HG03108 (cell line): ENCODE measurements at regions not wholly inside any gene's neighbourhood (a gene's known extent, or its start where the extent isn't known, plus 50 kb on each side); places are given as distances from the start of the nearest gene placed in this dataset.

Experiments
- ATAC-seq: cut with Tn5 transposase; IDR thresholded peaks from one replicate; pipeline ENCODE4 v1.9.1; 2021; ENCODE audit warnings: moderate library complexity; ENCODE audit not compliant: unreplicated experiment

DNA sequence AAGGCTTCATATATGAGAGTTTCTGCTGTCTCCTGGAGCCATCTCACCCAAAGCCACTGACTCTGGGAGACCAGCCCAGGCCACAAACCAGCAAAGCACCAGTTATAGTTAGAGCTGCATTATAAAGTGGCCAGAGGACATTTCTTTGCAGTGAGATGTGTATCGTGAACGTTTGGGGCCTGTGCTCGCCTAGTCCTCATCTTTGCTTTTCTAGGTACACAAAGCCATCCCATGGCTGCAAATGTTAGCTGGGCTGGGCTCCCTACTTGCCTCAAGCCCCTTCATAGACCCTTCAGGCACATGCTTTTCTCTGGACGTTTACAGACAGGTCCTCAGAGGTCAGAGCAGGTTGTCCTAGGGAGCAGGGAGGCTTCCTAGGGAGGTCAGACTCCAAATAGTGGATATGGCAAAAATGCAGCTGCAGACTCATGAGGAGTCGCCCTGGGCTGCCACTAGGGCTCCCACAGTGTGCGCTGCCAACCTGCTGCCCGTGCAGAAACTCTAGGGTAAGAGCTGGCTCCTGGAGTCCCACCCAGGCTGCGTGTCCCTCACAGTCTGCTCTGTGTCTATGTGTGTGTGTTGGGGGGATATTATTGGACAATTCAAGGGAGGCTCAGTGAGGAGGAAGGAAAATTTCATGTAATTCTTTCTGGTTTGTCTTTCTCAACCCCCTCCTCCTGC is 141.0 kb downstream of the RPIA start:
- no peak for ATAC-seq

- no peak for ATAC-seq
These were observed 141.5 kb downstream of the RPIA start for GRCh38 chr2:88832992-88833389.

DNA sequence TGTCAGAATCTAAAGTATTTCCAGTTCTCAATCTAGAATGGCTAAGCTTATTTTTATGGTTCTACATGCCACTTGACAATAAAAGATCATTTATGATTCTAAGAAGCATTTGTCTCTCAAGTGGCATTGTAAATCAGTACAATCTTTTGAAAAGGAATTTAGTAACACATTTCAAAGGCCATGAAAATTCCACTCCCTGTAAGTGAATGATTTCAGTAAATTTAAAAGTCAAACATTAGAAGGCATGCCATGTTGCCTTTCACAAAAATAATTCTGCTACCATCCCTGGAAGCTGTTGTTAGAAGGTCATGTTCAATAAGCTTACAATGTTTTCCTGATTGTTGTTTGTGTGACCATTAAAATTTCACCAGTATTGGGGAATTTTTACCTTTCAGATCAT is 142.9 kb downstream of the RPIA start:
- ATAC-seq = no peak

DNA sequence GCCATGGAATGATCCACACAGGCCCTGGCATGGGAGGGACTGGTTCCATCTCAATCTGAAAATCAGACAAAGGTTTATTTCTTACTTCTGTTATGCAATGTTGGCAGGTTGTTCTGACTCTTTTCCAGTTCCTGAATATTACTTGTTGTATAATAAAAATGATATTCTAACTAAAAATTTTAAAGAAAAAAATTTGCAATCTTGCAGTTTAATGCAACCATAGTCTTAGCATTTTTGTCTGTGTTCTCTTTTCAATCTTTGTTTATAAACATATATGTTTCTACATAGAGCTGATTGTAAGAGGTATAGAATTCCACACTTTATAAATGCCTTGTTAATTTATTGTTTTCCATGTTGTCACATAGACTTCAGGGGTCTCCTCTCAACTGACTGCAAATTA is 143.4 kb downstream of the RPIA start:
- no peak for ATAC-seq

DNA sequence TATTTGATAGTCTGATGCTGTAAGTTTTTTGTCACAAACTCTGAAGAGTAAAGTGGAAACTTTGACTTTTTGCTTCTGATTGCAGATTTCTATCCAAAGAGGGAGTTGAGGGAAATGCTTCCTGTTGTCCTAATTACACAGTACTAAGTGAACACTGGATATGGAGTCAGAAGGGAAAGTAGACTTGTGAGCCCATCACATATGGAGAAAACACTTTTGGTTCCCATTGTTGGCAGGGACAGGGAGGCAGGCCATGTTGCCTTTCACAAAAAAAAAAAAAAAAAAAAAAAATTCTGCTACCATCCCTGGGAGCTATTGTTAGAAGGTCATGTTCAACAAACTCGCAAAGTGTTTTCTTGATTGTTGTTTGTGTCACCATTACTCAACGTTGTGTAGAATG is 144.3 kb downstream of the RPIA start:
- no peak for ATAC-seq

DNA sequence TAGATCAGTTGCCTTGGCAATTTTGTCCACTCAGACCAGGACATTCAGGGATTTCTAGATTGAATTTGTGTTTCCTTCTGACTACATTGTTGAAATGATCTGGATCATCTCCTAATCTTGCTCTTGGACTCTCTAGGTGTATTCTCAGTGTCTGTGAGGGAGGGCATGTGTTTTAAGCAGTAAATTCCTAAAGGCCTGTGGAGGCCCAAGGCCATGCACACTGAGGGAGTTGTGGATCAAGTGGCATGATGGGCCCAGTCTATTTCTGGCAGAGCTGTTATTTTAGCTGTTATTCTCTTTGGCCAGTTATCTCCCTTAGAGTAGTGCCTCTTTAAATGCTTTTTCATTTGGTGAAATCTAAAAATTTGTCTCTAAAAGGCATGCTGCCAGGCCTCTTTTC is 144.9 kb downstream of the RPIA start:
- no peak for ATAC-seq

- ATAC-seq = no peak
These were observed 146.2 kb downstream of the RPIA start for GRCh38 chr2:88837511-88838160.

GRCh38 chr2:88838165-88838635 is 146.7 kb downstream of the RPIA start:
- peak; percentile 82 for ATAC-seq

DNA sequence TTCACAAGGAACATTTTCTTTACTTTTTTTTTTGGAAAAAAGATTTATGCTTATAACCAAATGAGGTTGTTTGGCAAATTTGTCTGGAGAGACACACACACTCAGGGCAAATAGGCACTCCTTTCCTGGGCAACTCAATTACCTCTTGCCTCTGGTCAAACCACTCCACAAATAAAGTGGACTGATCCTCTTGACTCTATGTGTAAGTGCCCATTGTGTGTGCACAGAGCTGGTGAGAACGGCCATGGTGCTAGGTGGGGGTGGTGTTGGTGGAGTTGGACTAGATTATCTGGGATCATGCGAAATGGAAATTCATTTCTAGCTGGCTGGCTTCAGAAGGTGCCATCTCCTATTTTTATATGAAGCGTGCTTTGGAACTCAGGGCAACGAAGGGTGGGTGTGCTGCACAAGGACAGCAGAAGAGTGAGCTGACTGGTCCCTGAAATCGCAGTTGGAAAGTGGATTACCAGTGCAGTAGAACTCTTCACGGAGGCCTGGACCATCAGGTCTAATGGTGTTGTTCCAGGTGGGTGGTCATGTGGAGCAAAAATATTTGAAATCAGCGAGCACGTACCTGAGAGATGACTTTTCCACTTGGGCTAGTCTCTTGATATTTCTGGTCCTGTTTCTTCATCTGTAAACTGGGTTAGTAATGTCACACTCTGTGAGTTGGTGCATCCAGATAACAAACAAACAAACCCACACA is 149.9 kb downstream of the RPIA start:
- ATAC-seq = no peak

DNA sequence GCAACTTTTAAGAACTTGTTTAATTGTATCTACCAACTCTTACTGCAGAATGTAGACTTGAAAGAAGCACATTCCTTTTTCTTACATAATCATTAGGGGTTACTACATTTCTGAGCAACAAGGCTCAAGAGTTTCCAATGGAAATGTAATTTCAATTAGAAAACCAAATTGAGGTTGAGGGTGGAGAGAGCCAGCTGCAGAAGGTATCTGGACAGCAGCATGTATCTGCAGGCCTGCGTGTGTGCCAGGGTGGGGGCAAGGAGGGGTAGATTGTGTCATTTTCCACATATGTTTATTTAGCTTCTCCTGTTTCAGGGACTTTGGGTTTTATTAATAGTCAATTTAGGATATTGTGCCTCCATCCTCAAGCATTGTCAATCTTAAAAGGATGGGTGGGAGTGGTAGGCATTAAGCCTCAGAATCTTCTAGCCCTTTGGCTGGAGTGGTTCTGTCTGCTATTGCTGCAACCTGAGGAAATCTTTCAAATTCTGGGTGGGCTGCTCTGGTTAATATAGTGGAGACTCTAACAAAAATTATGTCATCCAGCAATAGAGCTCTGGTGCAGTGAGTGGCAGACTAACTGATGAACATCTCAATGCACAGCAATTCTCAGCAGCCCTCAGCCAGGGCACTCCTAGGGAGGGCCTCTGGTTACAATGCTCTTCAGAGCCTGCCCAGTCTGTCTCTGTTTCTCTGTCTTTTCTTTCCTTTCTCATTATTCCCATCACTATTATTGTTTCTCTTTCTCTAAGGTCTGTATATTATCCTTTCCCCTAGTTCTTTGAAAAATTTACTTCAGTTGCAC is 151.4 kb downstream of the RPIA start:
- ATAC-seq = no peak

DNA sequence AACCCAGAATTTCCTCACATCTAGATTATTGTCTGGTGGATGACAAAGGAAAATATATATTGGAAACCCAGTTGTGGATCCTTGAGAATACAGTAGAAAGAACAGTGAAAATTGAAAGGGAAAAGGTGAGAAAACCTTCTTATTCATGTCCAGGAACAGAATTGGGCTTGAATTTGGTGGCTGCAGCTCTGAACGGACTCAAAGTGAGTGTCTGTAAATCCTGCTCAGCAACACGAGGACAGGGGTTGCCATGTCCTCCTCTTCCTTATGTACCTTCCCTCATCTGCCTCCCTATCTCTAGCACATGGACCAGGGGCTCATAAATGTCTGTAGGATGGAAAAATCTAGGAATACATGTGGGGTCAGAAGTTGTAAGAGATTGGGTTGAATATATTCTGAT is 152.2 kb downstream of the RPIA start:
- ATAC-seq = no peak

DNA sequence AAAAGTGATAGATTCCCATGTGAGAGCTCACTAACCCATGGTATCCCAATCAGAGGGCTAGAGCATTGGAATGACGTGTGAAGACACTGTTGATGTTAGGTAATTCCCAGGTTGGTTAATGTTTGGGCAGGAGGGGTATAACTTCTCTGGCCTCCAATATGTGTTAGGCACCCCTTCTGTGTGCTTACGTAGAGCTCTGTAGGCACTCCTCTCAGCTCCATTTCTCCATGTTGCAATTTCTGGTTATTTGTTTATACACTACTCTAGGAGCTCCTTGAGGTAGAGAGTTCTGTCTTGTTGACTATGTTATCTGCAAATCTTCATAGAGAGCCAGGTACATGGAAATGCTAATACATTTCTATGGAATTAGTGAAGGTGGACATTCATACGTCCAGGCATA is 153.5 kb downstream of the RPIA start:
- ATAC-seq = no peak

DNA sequence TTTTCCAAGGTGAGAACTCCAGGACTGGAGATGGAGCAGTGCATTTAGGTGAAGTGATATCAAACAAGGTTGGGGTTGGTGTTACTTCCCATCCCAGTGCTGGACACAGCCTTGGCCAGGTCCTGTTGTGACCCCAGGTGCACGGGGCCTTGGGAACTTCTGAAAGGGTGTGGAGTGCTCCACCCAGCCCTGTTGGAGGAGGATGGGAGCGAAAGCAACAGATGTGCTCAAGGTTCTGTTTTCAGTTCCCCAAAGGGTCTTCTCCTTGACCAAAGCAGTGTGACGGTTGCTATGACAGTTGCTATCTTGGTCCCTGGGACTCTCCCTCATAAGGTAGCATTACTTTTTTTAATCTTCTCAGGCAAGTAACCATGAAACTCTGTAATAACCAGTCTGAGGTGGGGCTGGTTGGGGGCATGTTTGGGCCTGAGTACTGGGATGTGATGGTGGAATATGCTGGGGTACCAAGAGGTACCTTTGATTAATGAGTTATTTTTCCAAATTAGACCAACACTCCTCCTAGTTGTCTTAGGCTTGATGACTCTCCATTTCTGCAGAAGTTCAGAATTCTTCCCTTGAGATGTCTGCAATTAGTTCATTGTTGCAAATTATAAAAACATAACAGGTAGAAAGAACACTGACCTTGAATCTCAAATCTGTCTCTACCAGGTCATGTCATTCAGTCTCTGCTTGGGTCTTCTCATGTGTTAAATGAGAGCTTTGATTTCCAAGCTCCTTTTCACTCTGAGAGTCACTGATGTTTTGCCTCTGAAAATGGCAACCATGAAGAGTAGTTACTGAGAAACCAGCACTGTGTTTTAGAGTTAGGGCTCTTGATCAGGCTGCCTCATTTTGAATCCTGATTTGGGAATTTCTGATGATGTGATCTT is 154.5 kb downstream of the RPIA start:
- peak; percentile 83 for ATAC-seq

- no peak for ATAC-seq
These were observed 161.4 kb downstream of the RPIA start for GRCh38 chr2:88852753-88853402.

DNA sequence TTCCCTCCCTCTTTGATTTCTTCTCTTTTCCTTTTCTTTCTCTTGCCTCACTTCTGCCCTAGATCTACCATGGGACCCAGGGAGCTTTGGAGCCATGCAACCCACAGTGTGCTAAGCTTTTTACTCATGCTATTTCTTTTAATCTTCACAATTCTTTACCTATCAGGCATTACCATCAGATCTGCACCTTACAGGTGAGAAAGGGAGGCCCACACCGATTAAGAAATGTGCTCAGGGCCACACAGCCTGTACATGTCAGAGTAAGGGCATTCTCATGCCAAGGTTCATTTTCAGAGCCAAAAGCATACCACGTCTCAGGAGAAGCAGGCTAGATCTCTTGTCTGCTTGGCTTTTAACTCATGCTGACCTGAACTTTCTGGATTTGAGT is 161.9 kb downstream of the RPIA start:
- ATAC-seq = no peak

DNA sequence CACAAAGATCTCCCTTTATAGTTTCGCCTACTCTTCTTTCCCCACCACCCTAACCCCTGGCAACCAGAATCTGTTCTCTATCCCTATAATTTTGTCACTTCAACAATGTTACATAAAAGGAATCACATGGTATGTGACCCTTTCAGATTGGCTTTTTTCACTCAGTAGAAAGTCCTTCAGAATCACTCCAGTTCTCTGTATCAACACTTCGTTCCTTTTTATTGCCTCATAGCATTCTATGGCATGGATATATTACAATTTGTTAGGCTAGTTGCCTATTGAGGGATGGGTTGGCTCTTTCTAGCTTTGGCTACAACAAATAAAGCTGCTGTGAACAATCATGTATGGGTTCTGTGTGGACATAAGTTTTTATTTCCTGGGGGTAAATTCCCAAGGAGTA is 163.1 kb downstream of the RPIA start:
- no peak for ATAC-seq

DNA sequence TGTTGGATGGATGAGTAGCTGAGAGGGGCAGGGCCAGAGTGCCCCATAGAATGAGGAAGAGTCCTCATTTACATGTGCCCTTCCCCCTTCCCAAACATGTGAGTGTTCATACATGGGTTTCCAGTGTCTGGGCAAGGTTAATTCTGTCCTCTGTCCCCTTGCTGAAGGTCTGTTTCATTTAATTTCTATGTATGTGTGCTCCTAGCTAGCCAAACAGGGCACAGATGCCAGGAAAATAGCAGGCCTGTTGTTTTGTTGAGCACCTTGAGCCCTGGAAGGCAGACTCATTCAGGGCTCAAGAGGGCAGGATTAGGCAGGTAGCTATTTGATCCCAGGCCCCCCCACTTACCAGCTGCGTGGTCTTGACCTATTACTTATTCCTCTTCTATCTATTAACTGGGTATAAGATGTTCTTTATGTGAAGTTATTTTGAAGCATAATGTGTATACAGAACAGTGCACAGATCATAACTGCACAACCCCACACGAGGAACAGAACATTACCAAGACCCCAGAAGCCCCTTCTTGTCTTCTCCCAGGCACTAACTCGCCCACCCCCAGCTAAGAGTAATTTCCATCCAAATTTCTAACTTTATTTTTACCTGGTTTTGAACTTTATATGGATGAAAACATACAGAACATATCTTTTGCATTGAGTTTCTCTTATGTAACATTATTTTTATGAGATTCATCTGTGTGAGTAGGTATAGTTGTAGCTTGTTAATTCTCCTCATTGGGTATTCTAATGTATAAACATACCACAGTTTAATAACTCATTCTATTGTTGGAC is 164.3 kb downstream of the RPIA start:
- ATAC-seq = no peak

DNA sequence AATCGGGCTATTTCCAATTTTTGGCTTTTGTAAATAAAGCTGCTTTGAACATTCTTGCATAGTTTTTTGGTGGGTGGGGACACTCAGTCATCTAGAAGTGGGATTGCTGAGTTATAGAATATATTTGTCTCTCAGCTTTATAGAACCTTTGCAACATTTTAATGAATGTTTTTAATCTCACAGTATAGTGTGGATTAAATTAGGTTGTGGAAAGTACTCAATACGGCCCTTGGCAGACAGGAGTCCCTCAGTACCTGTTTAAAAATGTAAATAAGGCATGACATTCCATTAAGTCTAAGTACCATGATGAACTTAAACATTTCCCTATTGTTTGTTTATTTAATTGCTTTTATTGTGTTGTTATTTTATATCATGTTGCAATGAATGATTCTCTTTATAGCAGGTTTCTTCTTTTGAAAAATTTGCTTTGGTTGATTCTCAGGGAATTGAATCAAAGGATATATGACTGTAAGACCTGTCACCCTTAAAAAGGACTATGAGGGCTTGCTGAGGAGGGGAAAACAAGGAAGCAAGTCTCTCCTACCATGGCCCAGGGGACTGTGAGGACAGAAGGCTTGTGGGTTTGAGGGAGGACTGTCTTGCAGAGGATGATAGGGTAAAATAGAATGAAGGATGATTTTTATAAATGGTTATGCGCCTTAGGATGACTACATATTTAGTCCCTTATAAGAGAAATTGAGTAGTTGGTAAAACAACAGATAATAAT is 165.1 kb downstream of the RPIA start:
- ATAC-seq = no peak
